Fibroblast of the aortic adventitia (primary cell): ENCODE measurements at regions not wholly inside any gene's neighbourhood (a gene's known extent, or its start where the extent isn't known, plus 50 kb on each side); places are given as distances from the start of the nearest gene placed in this dataset.

ENCODE experiments used
- DNase-seq: peaks from one replicate; pipeline ENCODE4 v3.0.0-alpha.2; 2010; ENCODE audit warnings: low read depth
- H3K4me3 ChIP-seq: 2 replicates; pipeline ENCODE4 v1.5.1; 2011; ENCODE audit warnings: low read depth, mild to moderate bottlenecking, control low read depth, low read length, moderate library complexity
- TF ChIP-seq, protein P1 (sequence below): IDR thresholded peaks from 2 replicates; pipeline ENCODE4 v1.5.1; 2011; ENCODE audit warnings: mild to moderate bottlenecking, low read length, control low read depth, inconsistent platforms; ENCODE audit not compliant: insufficient read depth

DNA sequence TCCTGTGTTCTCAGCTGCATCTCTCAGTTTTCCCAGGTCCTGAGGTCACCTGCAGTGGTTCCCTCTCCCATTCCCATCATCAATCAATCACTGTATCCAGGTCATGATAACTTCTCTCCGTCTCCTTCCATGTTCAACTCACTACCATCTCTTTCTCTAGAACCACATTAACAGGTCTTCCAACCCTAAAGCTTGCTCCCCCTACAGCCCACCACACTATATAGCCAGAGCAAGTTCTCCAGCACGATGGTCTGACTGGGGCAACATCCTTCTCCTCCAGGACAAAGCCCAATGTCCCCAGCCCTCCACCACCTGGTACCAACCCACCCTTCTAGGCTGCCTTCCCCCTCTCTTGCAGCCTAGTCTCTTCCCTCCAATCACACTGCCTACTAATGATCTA is 241.6 kb downstream of the CDK5RAP2 start:
- no peak for DNase-seq
- TF ChIP-seq, protein P1, sequence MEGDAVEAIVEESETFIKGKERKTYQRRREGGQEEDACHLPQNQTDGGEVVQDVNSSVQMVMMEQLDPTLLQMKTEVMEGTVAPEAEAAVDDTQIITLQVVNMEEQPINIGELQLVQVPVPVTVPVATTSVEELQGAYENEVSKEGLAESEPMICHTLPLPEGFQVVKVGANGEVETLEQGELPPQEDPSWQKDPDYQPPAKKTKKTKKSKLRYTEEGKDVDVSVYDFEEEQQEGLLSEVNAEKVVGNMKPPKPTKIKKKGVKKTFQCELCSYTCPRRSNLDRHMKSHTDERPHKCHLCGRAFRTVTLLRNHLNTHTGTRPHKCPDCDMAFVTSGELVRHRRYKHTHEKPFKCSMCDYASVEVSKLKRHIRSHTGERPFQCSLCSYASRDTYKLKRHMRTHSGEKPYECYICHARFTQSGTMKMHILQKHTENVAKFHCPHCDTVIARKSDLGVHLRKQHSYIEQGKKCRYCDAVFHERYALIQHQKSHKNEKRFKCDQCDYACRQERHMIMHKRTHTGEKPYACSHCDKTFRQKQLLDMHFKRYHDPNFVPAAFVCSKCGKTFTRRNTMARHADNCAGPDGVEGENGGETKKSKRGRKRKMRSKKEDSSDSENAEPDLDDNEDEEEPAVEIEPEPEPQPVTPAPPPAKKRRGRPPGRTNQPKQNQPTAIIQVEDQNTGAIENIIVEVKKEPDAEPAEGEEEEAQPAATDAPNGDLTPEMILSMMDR, result no peak
- no peak overlapping the region for H3K4me3 ChIP-seq

DNA sequence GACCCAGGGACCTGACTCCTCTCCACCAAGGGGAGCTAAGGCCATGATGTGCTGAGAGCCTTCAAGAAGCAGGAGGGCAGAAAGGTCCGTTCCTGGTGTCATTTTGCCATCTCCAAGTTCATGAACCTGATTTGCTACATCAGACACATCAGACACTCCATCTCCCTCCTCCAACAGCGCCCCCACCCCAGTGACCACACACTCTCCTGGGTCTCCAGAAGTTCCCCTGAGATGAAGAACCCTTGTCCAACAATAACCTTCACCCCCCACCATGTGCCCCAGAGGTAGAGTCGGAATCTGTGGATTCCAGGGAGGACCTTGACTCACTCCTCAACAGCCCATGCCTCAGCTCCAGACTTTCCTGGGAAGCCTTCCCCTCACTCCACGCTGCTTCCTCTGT is 242.8 kb downstream of the CDK5RAP2 start:
- no peak for DNase-seq
- no peak overlapping the region for H3K4me3 ChIP-seq
- TF ChIP-seq, protein P1, result no peak

DNA sequence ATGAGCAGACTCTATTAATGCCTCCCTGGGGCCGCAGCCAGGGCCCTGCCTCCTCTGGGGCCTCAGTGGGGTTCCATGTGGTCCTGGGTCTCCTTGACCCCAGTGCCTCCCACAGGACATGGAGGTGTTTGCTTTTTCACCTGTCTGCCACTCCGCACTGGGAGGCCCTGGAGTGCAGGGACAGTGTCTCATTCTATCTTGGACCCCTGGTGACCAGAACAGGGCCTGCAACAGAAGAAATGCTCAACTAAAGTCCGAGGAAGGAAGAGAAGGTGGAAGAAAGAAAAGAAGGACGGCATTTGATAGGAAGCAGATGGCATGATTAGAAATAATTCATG is 243.2 kb downstream of the CDK5RAP2 start:
- no peak for DNase-seq
- TF ChIP-seq, protein P1, result no peak
- no peak overlapping the region for H3K4me3 ChIP-seq

DNA sequence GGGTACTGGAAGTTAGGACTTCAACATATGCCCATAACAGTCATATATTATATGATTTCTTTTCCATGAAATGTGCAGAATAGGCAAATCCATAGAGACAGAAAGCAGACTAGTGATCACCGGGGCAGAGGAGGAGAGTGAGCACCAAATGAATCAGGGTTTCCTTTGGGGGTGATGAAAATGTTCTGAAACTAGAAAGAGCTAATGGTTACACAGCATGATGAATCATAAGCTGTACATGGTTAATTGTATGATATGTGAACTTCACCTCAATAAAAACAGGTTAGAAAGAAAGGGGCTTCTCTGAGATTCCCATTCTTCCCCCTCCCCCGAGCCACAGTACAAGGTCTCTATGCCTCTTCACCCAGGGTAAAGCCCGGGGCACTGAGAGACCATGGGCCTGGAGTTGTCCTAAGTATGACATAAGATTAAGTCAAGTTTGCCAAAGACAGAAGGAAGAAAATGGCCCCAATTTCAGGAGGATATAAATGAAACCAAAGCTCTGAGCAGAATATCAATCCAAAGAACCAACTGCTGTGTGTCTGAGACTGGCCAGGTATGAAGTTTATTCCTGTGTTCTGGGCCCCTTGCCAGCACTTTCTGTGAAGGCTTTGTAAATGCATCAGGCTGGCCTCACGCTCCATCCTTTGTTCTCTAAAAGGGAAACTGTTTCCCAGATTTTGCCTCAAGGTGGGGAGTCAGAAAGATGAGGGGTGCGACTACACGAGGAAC is 243.8 kb downstream of the CDK5RAP2 start:
- DNase-seq, result no peak
- H3K4me3 ChIP-seq, result no peak overlapping the region
- TF ChIP-seq, protein P1, result no peak

DNA sequence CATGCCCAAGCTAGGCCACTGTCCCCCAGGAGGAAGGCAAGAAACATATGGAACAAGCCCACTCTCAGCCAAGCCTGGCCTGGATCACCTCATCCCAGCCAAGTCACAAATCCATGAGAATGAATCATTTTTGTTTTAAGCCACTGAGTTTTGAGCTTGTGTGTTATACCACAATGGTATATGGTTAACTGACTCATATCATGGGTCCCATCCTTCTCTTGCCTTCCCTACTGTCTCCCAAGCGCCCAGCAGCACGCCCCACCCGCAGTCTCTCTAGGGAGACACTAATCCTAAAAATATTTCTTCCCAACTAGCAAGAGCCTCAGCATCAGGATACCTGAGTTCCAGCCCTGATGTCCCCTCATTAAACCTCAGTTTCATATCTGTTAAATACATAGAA is 248.1 kb downstream of the CDK5RAP2 start:
- H3K4me3 ChIP-seq, result no peak overlapping the region
- DNase-seq, result peak; percentile 50
- TF ChIP-seq, protein P1, result no peak

DNA sequence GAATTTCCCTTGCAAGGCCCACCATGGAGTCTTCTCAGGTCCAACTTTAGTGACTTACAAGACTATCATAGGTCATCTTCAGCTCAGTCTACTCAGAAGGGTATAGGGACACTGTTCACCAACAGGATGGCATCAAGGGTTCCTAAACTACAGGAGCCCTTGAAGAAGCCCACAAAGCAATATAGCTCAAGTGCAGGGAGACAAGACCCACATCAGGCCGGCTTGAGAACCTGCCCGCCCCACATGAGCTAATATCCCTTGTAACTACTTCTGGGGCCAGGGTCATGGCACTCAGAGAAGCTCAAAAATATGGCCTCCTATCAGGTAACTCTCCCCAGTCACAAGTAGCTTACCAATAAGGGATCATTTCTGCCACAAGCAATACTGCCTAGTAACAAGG is 249.9 kb downstream of the CDK5RAP2 start:
- TF ChIP-seq, protein P1, result no peak
- no peak for DNase-seq
- H3K4me3 ChIP-seq, result no peak overlapping the region

GRCh38 chr9:120327322-120327721 is 252.6 kb downstream of the CDK5RAP2 start:
- no peak overlapping the region for H3K4me3 ChIP-seq
- TF ChIP-seq, protein P1, result no peak
- DNase-seq, result no peak
